ENCODE measurements at regions not wholly inside any gene's neighbourhood (a gene's known extent, or its start where the extent isn't known, plus 50 kb on each side); places are given as distances from the start of the nearest gene placed in this dataset.

GRCh38 chr1:98019747-98020146 is 98.9 kb upstream of the DPYD start:
- DNase-seq, result no peak

GRCh38 chr1:98018074-98018473 is 97.2 kb upstream of the DPYD start:
- no peak for DNase-seq

- no peak for DNase-seq
Measured at GRCh38 chr1:98017184-98017583, 96.3 kb upstream of the DPYD start.

GRCh38 chr1:98008373-98008772 is 87.5 kb upstream of the DPYD start:
- DNase-seq, result no peak

GRCh38 chr1:98005326-98006010 is 84.6 kb upstream of the DPYD start:
- no peak for DNase-seq

- no peak for DNase-seq
Measured at GRCh38 chr1:98003442-98003841, 82.6 kb upstream of the DPYD start.

GRCh38 chr1:98002288-98002687 is 81.5 kb upstream of the DPYD start:
- no peak for DNase-seq

- DNase-seq, result no peak
Measured at GRCh38 chr1:98001764-98002163, 80.9 kb upstream of the DPYD start.

GRCh38 chr1:97999320-97999719 is 78.5 kb upstream of the DPYD start:
- DNase-seq, result no peak

- no peak for DNase-seq
Measured at GRCh38 chr1:97996880-97997279, 76.0 kb upstream of the DPYD start.

GRCh38 chr1:97989094-97989680 is 68.4 kb upstream of the DPYD start:
- DNase-seq, result no peak

- DNase-seq, result no peak
Measured at GRCh38 chr1:97986041-97987005, 65.5 kb upstream of the DPYD start.

GRCh38 chr1:97983126-97983525 is 62.3 kb upstream of the DPYD start:
- no peak for DNase-seq

- no peak for DNase-seq
Measured at GRCh38 chr1:97980530-97980929, 59.7 kb upstream of the DPYD start.

- DNase-seq, result no peak
Measured at GRCh38 chr1:97976801-97977200, 56.0 kb upstream of the DPYD start.
